Head of caudate nucleus (tissue), 42 donors: ENCODE measurements at regions not wholly inside any gene's neighbourhood (a gene's known extent, or its start where the extent isn't known, plus 50 kb on each side); places are given as distances from the start of the nearest gene placed in this dataset.
"Not testable (repeated sequence)": the region's sequence is repeated elsewhere in the genome, so short reads cannot be mapped to it uniquely, and the experiment has no call there.

ENCODE experiments used
- DNase-seq, 42 donors: peaks; one replicate each; pipeline versions ENCODE4 v3.0.0 to v3.0.0-alpha.2; 2020 to 2021; ENCODE audit warnings: mixed read lengths in 7 of 42
- intact Hi-C: fragments of 100-400 bp; cut with DNase I; formaldehyde crosslinking; loops from one replicate; pipeline ENCODE4 v1.15.0; 2022

DNA sequence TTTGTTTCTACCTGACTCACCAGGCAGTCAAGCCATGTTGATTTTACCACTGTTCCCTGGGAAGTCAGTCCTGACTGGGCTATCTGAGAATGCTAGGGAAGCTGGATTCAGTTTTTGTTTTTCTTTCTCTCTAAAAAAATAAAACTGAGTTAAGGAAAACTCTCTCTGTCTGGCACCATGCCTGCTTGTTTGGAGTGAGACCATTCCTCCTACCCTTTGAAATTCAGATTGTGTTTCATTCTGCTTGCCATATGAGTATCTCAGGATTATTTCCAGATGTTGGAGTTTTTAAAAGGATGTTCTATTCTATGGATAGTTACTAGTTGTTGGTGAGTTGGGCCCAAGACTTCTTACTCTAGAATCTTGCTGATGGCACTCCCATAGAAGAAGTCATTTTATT, 1917.0 kb downstream of the LRRC4C start:
- no peak for DNase-seq
- intact Hi-C loops, result no loop called here

DNA sequence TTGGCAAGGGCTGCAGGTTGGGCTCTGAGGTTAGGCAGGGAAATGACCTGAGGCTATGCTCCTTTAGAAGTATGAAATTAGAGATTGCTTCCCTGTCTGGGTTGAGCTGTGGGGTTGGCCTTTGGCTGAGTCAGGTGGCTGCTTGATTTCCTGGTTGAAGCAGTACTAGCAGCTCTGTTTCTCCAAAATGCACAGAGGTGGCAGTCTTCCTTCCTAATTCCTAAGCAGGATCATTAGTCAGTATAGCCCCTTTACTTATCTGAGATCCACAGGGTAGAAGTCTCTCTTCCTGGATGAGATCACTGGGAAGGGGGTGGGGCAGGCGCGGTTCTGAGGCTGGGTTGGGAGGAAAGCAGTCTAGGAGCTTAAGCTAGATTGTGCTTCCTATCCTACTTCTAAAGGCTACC, 1917.5 kb downstream of the LRRC4C start:
- no peak for DNase-seq
- intact Hi-C loops, result no loop called here

DNA sequence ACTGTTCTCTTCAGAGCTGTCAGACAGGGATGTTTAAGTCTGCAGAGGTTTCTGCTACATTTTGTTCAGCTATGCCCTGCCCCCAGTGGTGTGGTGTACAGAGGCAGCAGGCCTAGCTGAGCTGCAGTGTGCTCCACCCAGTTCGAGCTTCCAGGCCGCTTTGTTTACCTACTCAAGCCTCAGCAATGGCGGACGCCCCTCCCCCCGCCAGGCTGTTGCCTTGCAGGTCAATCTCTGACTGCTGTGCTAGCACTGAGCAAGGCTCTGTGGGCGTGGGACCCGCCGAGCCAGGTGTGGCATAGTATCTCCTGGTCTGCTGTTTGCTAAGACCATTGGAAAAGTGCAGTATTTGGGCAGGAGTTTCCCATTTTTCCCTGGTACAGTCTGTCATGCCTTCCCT, 1923.1 kb downstream of the LRRC4C start:
- DNase-seq, intact Hi-C loops: not testable (repeated sequence)
